Ishikawa (cell line): ENCODE measurements at regions not wholly inside any gene's neighbourhood (a gene's known extent, or its start where the extent isn't known, plus 50 kb on each side); places are given as distances from the start of the nearest gene placed in this dataset.

Experiments
- CEBPB ChIP-seq: IDR thresholded peaks from 2 replicates; pipeline ENCODE4 v1.6.1; 2012
- CREB1 ChIP-seq: IDR thresholded peaks from 2 replicates; pipeline ENCODE4 v1.6.1; 2012; ENCODE audit warnings: low read depth
- EGR1 ChIP-seq: IDR thresholded peaks from 2 replicates; pipeline ENCODE4 v1.6.1; 2012
- EP300 ChIP-seq: IDR thresholded peaks from 2 replicates; pipeline ENCODE4 v1.6.1; 2012; ENCODE audit warnings: borderline replicate concordance
- FOXM1 ChIP-seq: IDR thresholded peaks from 2 replicates; pipeline ENCODE4 v1.6.1; 2012; ENCODE audit warnings: low read depth, borderline replicate concordance
- RAD21 ChIP-seq: IDR thresholded peaks from 2 replicates; pipeline ENCODE4 v1.6.1; 2012; ENCODE audit warnings: low read depth
- TAF1 ChIP-seq: IDR thresholded peaks from 2 replicates; pipeline ENCODE4 v1.6.1; 2012; ENCODE audit warnings: low read depth, mild to moderate bottlenecking
- TCF12 ChIP-seq: IDR thresholded peaks from 2 replicates; pipeline ENCODE4 v1.6.1; 2012; ENCODE audit warnings: low read depth
- TEAD4 ChIP-seq: IDR thresholded peaks from 2 replicates; pipeline ENCODE4 v1.6.1; 2012
- YY1 ChIP-seq: IDR thresholded peaks from 2 replicates; pipeline ENCODE4 v1.6.1; 2012; ENCODE audit warnings: low read depth
- ZBTB7A ChIP-seq: IDR thresholded peaks from 2 replicates; pipeline ENCODE4 v1.6.1; 2012; ENCODE audit warnings: low read depth
- TF ChIP-seq, protein P1 (sequence below): IDR thresholded peaks from 2 replicates; pipeline ENCODE4 v1.6.1; 2012
- TF ChIP-seq, protein P2 (sequence below): IDR thresholded peaks from 2 replicates; pipeline ENCODE4 v1.6.1; 2012
- TF ChIP-seq, protein P3 (sequence below): IDR thresholded peaks from 2 replicates; pipeline ENCODE4 v1.6.1; 2012; ENCODE audit warnings: low read depth, mild to moderate bottlenecking

DNA sequence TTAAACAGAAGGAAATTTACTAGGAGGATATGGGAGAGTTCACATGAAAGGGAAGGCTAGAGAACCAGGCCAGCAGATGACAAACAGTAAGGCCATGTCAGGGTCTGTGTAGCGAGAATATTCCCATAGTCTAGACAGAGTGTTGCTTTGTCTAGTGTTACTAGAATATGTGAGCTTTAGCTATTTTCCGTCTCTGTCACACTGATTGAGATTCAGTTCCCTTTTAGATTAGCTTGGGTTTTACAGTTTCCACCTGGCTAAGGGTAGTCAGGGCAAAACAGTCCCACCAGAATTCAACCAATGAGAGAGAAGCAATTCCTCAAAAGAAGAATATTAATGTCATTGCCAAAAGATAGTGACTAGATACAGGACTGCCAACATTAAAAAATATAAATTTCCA, 82.8 kb upstream of the MDM1 start:
- TF ChIP-seq YY1 (no peak), TAF1 (no peak), CREB1 (no peak), FOXM1 (no peak), TCF12 (no peak), EGR1 (no peak), CEBPB (no peak), EP300 (no peak), TEAD4 (no peak), RAD21 (no peak), ZBTB7A (no peak)
- TF ChIP-seq, protein P1, sequence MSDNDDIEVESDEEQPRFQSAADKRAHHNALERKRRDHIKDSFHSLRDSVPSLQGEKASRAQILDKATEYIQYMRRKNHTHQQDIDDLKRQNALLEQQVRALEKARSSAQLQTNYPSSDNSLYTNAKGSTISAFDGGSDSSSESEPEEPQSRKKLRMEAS: no peak
- TF ChIP-seq, protein P2, sequence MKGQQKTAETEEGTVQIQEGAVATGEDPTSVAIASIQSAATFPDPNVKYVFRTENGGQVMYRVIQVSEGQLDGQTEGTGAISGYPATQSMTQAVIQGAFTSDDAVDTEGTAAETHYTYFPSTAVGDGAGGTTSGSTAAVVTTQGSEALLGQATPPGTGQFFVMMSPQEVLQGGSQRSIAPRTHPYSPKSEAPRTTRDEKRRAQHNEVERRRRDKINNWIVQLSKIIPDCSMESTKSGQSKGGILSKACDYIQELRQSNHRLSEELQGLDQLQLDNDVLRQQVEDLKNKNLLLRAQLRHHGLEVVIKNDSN: no peak
- TF ChIP-seq, protein P3, sequence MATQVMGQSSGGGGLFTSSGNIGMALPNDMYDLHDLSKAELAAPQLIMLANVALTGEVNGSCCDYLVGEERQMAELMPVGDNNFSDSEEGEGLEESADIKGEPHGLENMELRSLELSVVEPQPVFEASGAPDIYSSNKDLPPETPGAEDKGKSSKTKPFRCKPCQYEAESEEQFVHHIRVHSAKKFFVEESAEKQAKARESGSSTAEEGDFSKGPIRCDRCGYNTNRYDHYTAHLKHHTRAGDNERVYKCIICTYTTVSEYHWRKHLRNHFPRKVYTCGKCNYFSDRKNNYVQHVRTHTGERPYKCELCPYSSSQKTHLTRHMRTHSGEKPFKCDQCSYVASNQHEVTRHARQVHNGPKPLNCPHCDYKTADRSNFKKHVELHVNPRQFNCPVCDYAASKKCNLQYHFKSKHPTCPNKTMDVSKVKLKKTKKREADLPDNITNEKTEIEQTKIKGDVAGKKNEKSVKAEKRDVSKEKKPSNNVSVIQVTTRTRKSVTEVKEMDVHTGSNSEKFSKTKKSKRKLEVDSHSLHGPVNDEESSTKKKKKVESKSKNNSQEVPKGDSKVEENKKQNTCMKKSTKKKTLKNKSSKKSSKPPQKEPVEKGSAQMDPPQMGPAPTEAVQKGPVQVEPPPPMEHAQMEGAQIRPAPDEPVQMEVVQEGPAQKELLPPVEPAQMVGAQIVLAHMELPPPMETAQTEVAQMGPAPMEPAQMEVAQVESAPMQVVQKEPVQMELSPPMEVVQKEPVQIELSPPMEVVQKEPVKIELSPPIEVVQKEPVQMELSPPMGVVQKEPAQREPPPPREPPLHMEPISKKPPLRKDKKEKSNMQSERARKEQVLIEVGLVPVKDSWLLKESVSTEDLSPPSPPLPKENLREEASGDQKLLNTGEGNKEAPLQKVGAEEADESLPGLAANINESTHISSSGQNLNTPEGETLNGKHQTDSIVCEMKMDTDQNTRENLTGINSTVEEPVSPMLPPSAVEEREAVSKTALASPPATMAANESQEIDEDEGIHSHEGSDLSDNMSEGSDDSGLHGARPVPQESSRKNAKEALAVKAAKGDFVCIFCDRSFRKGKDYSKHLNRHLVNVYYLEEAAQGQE: no peak
